Endothelial cell of umbilical vein (primary cell): ENCODE measurements at regions not wholly inside any gene's neighbourhood (a gene's known extent, or its start where the extent isn't known, plus 50 kb on each side); places are given as distances from the start of the nearest gene placed in this dataset.

Experiments used
- BruUV-seq: library from RNA; stranded (reverse); fragments of 400-500 nt; replicated peaks from 2 replicates; lab custom pipeline; 2021; lab: Mats Ljungman, UMichigan
- CTCF ChIA-PET: fragments of 300-600, 350-600 bp; sonication (Branson Sonifier 250); formaldehyde crosslinking; loops from one replicate; lab custom pipeline; 2021; ENCODE audit warnings: antibody characterized with exemption, inconsistent platforms; lab: Charles Lee
- POLR2A ChIA-PET: fragments of 300-600, 350-600 bp; sonication (Branson Sonifier 250); formaldehyde crosslinking; loops from one replicate; lab custom pipeline; 2021; ENCODE audit warnings: antibody characterized with exemption, inconsistent platforms; lab: Charles Lee
- DNase-seq: peaks from one replicate; pipeline ENCODE4 v3.0.0-alpha.2; 2011; ENCODE audit warnings: low read depth, low spot score
- FAIRE-seq: peaks from 2 replicates; lab custom pipeline; 2011; peaks lifted over from hg19 to GRCh38; lab: Jason Lieb, UNC
- H2AFZ ChIP-seq: 2 replicates; pipeline ENCODE4 v1.6.0; 2012; ENCODE audit warnings: low read depth, low read length, control low read depth, inconsistent platforms
- H3K27ac ChIP-seq: 2 replicates; pipeline ENCODE4 v1.5.1; 2011; ENCODE audit warnings: low read depth, mild to moderate bottlenecking, control low read depth, low read length, moderate library complexity; ENCODE audit not compliant: insufficient read depth
- H3K27me3 ChIP-seq, 2 experiments: 2 replicates each; pipeline versions ENCODE4 v1.6.0 to v1.6.1; 2011; ENCODE audit warnings: low read length in 2 of 2, mixed read lengths in 1 of 2; ENCODE audit not compliant: control insufficient read depth in 2 of 2, insufficient read depth in 2 of 2
- H3K36me3 ChIP-seq, 2 experiments: 2 replicates in 1 of 2; 3 replicates in 1 of 2; pipeline ENCODE4 v1.5.1; 2011; ENCODE audit warnings: low read length in 2 of 2, mild to moderate bottlenecking in 1 of 2, moderate library complexity in 1 of 2; ENCODE audit not compliant: control insufficient read depth in 2 of 2, insufficient read depth in 2 of 2; ENCODE audit errors: extremely low read depth in 1 of 2
- H3K4me1 ChIP-seq: 3 replicates; pipeline ENCODE4 v1.5.1; 2011; ENCODE audit warnings: mild to moderate bottlenecking, low read length; ENCODE audit not compliant: control insufficient read depth, insufficient read depth; ENCODE audit errors: extremely low read depth
- H3K4me2 ChIP-seq: 2 replicates; pipeline ENCODE4 v1.6.1; 2011; ENCODE audit warnings: low read length, control low read depth, mixed read lengths; ENCODE audit not compliant: insufficient read depth
- H3K4me3 ChIP-seq, 3 experiments: fragments of 200-600 bp in 1 of 3; sonication (generic), shearing (Covaris generic) in 1 of 3; replicated peaks in 1 of 3; 2 replicates each; pipeline ENCODE4 v1.5.1; 2011 to 2016; ENCODE audit warnings: control low read depth in 3 of 3, low read length in 3 of 3, mild to moderate bottlenecking in 2 of 3, inconsistent platforms in 1 of 3, low read depth in 1 of 3, moderate library complexity in 1 of 3; ENCODE audit not compliant: insufficient read depth in 1 of 3
- H3K79me2 ChIP-seq: 2 replicates; pipeline ENCODE4 v1.6.0; 2012; ENCODE audit warnings: low read length, inconsistent platforms; ENCODE audit not compliant: control insufficient read depth, insufficient read depth
- H3K9ac ChIP-seq: replicated peaks from 2 replicates; pipeline ENCODE3; 2011; ENCODE audit warnings: low read length, control low read depth; ENCODE audit not compliant: insufficient read depth; ENCODE audit errors: extremely low read depth
- H3K9me1 ChIP-seq: replicated peaks from 3 replicates; pipeline ENCODE4 v1.6.0; 2011; ENCODE audit warnings: mild to moderate bottlenecking, low read length; ENCODE audit not compliant: control insufficient read depth, insufficient read depth; ENCODE audit errors: extremely low read depth
- H3K9me3 ChIP-seq: replicated peaks from 2 replicates; pipeline ENCODE4 v1.5.1; 2012; ENCODE audit warnings: low read length, inconsistent platforms; ENCODE audit not compliant: control insufficient read depth, insufficient read depth
- H4K20me1 ChIP-seq: replicated peaks from 2 replicates; pipeline ENCODE3; 2011; ENCODE audit warnings: mild to moderate bottlenecking, low read length; ENCODE audit not compliant: control insufficient read depth, insufficient read depth; ENCODE audit errors: extremely low read depth
- CTCF ChIP-seq, 2 donors: IDR thresholded peaks; 1 replicate in 1 of 2; 2 replicates in 1 of 2; pipeline ENCODE4 v1.5.1; 2011; ENCODE audit warnings: low read length in 2 of 2, mild to moderate bottlenecking in 2 of 2, moderate library complexity in 2 of 2, control low read depth in 1 of 2, inconsistent platforms in 1 of 2, low read depth in 1 of 2; ENCODE audit not compliant: insufficient read depth in 1 of 2; ENCODE audit errors: extremely low read depth in 1 of 2
- EZH2 ChIP-seq: IDR thresholded peaks from 2 replicates; pipeline ENCODE4 v1.6.1; 2012; ENCODE audit warnings: borderline replicate concordance, low read depth, mild to moderate bottlenecking, moderate library complexity, low read length, inconsistent platforms; ENCODE audit not compliant: severe bottlenecking
- FOS ChIP-seq: IDR thresholded peaks from 2 replicates; pipeline ENCODE4 v1.6.1; 2011; ENCODE audit warnings: mild to moderate bottlenecking, low read length, moderate library complexity, borderline replicate concordance; ENCODE audit not compliant: insufficient read depth
- GATA2 ChIP-seq: IDR thresholded peaks from 2 replicates; pipeline ENCODE4 v1.7.0; 2011; ENCODE audit warnings: low read depth, mild to moderate bottlenecking, moderate library complexity, mixed read lengths, low read length; ENCODE audit not compliant: insufficient read length, insufficient read depth
- JUN ChIP-seq: IDR thresholded peaks from 2 replicates; pipeline ENCODE4 v1.6.1; 2011; ENCODE audit warnings: borderline replicate concordance, low read depth; ENCODE audit not compliant: insufficient read length, insufficient read depth
- MAX ChIP-seq: IDR thresholded peaks from 2 replicates; pipeline ENCODE4 v1.6.1; 2011; ENCODE audit not compliant: insufficient read depth, insufficient read length
- MYC ChIP-seq: IDR thresholded peaks from one replicate; pipeline ENCODE4 v1.6.1; 2011; ENCODE audit warnings: mild to moderate bottlenecking, low read depth, low read length
- POLR2A ChIP-seq: IDR thresholded peaks from 2 replicates; pipeline ENCODE4 v1.6.1; 2012; ENCODE audit warnings: low read depth, mild to moderate bottlenecking, control low read depth, low read length
- POLR2AphosphoS5 ChIP-seq: IDR thresholded peaks from 2 replicates; pipeline ENCODE4 v1.6.1; 2012; ENCODE audit warnings: low read depth, mild to moderate bottlenecking, control low read depth, low read length, moderate library complexity; ENCODE audit not compliant: insufficient read depth
- dilution Hi-C: fragments of 300-500 bp; cut with MboI; formaldehyde crosslinking; loops from one replicate; pipeline ENCODE4 v1.15.0; 2019; ENCODE audit warnings: low sequenced_read_pairs; ENCODE audit not compliant: extremely low pct_ligation_motif_present
- intact Hi-C: fragments of 100-400 bp; cut with micrococcal nuclease; formaldehyde crosslinking; loops from one replicate; pipeline ENCODE4 v1.10.0; 2022

GRCh38 chr19:32174386-32175113 lies 170.9 kb upstream of the ZNF507 start:
- Histone ChIP-seq H4K20me1 (no peaks in the 10 kb centered on the region), H3K4me2 (no peak overlapping the region), H3K27me3 (no peaks in the 10 kb centered on the region), H3K36me3 (no peaks in the 10 kb centered on the region), H3K4me1 (no peaks in the 10 kb centered on the region), H3K9me3 (no peaks in the 10 kb centered on the region), H3K79me2 (no peaks in the 10 kb centered on the region), H3K4me3 (no peak overlapping the region), H3K9me1 (no peaks in the 10 kb centered on the region), H2AFZ (no peak overlapping the region), H3K9ac (no peak overlapping the region), H3K27ac (no peak overlapping the region)
- TF ChIP-seq MAX (no peak), POLR2AphosphoS5 (no peak), EZH2 (no peak)
- FAIRE-seq (no peak), DNase-seq (no peak)
- ChIA-PET POLR2A (no interaction called here), CTCF (no interaction called here)
- intact Hi-C loops: no loop called here
- BruUV-seq: no TSS peak
- dilution Hi-C loops: no loop called here

- H2AFZ ChIP-seq: no peak overlapping the region
- intact Hi-C loops: no loop called here
- H3K9me3 ChIP-seq: no peaks in the 10 kb centered on the region
- H3K9me1 ChIP-seq: no peaks in the 10 kb centered on the region
- H3K4me1 ChIP-seq: no peaks in the 10 kb centered on the region
- FAIRE-seq (no peak), DNase-seq (no peak)
- TF ChIP-seq EZH2 (no peak), POLR2AphosphoS5 (no peak), JUN (no peak), FOS (no peak), POLR2A (no peak), CTCF (IDR thresholded peaks at IDR 0.05; ENCODE audit: extremely low read depth in 1 of 2, insufficient read depth in 1 of 2, low read depth in 1 of 2, low read length in 2 of 2) (no peak), MAX (no peak), GATA2 (no peak), MYC (no peak)
- BruUV-seq: no TSS peak
- no peak overlapping the region for H3K27ac ChIP-seq
- POLR2A ChIA-PET: no interaction called here
- no peak overlapping the region for H3K4me2 ChIP-seq
- no peaks in the 10 kb centered on the region for H4K20me1 ChIP-seq
- dilution Hi-C loops: no loop called here
- no peaks in the 10 kb centered on the region for H3K79me2 ChIP-seq
- CTCF ChIA-PET: no interaction called here
- no peak overlapping the region for H3K9ac ChIP-seq
- H3K27me3 ChIP-seq: no peaks in the 10 kb centered on the region
- H3K36me3 ChIP-seq: no peaks in the 10 kb centered on the region
- H3K4me3 ChIP-seq: no peak overlapping the region
Measured at GRCh38 chr19:32176591-32176990, 168.8 kb upstream of the ZNF507 start.
